ENCODE measurements at regions not wholly inside any gene's neighbourhood (a gene's known extent, or its start where the extent isn't known, plus 50 kb on each side); places are given as distances from the start of the nearest gene placed in this dataset.
A peak's percentile ranks its signal among the peaks of the same experiment; 100 is the strongest.

GRCh38 chr3:113136071-113136470 lies 75.3 kb upstream of the BOC start:
- intact Hi-C loops (cut with DNase I), result loop anchor here in 1 of 2 donors (10.0 kb wide), 1 partner anchor 139 kb away; no protein-coding TSS in a partner anchor
- DNase-seq, result no peak
- 37% methylated on average over 6 of the region's 6 CpGs for WGBS (ENCODE audit: insufficient coverage, low coverage, low lambda C conversion rate, missing lambda C conversion rate)
- Histone ChIP-seq H3K9me3 (no peaks in the 10 kb centered on the region), H3K36me3 (no peaks in the 10 kb centered on the region), H3K27ac (no peak overlapping the region), H3K4me1 (no peaks in the 10 kb centered on the region), H3K27me3 (no peaks in the 10 kb centered on the region), H3K4me3 (no peak overlapping the region)
- ATAC-seq, result peak; percentile 22 to 61 (median 52)
- TF ChIP-seq CTCF (IDR thresholded peaks at IDR 0.05), result peak; percentile 42 to 53 (median 48)
- TF ChIP-seq POLR2A (IDR thresholded peaks at IDR 0.05), result no peak

GRCh38 chr3:113136544-113136943 lies 74.8 kb upstream of the BOC start:
- ATAC-seq, result no peak
- H3K27me3 ChIP-seq, result no peaks in the 10 kb centered on the region
- no peak for DNase-seq
- H3K27ac ChIP-seq, result no peak overlapping the region
- H3K9me3 ChIP-seq, result no peaks in the 10 kb centered on the region
- WGBS (ENCODE audit: insufficient coverage, low coverage, low lambda C conversion rate, missing lambda C conversion rate), result 80% methylated on average over 5 of the region's 5 CpGs
- no peaks in the 10 kb centered on the region for H3K36me3 ChIP-seq
- H3K4me1 ChIP-seq, result no peaks in the 10 kb centered on the region
- no peak overlapping the region for H3K4me3 ChIP-seq
- TF ChIP-seq POLR2A (IDR thresholded peaks at IDR 0.05), result no peak
- TF ChIP-seq CTCF (IDR thresholded peaks at IDR 0.05), result no peak
- intact Hi-C loops (cut with DNase I), result loop anchor here in 1 of 2 donors (10.0 kb wide), 1 partner anchor 138 kb away; no protein-coding TSS in a partner anchor

GRCh38 chr3:113138839-113139743 lies 72.3 kb upstream of the BOC start:
- no peaks in the 10 kb centered on the region for H3K27me3 ChIP-seq
- H3K4me3 ChIP-seq, result no peak overlapping the region
- H3K4me1 ChIP-seq, result no peaks in the 10 kb centered on the region
- no peak for DNase-seq
- no peak for ATAC-seq
- intact Hi-C loops (cut with DNase I), result loop anchor here in 1 of 2 donors (10.0 kb wide), 1 partner anchor 136 kb away; no protein-coding TSS in a partner anchor
- no peaks in the 10 kb centered on the region for H3K9me3 ChIP-seq
- 59% methylated on average over 6 of the region's 6 CpGs for WGBS (ENCODE audit: insufficient coverage, low coverage, low lambda C conversion rate, missing lambda C conversion rate)
- no peaks in the 10 kb centered on the region for H3K36me3 ChIP-seq
- TF ChIP-seq POLR2A (IDR thresholded peaks at IDR 0.05) (no peak), CTCF (IDR thresholded peaks at IDR 0.05) (no peak)
- H3K27ac ChIP-seq, result no peak overlapping the region

- ATAC-seq, result no peak
- Histone ChIP-seq H3K27ac (no peak overlapping the region), H3K27me3 (no peaks in the 10 kb centered on the region), H3K4me3 (no peak overlapping the region), H3K4me1 (no peaks in the 10 kb centered on the region), H3K36me3 (no peaks in the 10 kb centered on the region), H3K9me3 (no peaks in the 10 kb centered on the region)
- intact Hi-C loops (cut with DNase I), result loop anchor here in 1 of 2 donors (10.0 kb wide), 1 partner anchor 144 kb away; no protein-coding TSS in a partner anchor
- no peak for DNase-seq
- TF ChIP-seq POLR2A (IDR thresholded peaks at IDR 0.05), result no peak
- 80% methylated on average over 2 of the region's 2 CpGs for WGBS (ENCODE audit: insufficient coverage, low coverage, low lambda C conversion rate, missing lambda C conversion rate)
These were observed 70.5 kb upstream of the BOC start for GRCh38 chr3:113140876-113141275.

- intact Hi-C loops (cut with DNase I), result loop anchor here in 1 of 2 donors (10.0 kb wide), 1 partner anchor 143 kb away; no protein-coding TSS in a partner anchor
- WGBS (ENCODE audit: insufficient coverage, low coverage, low lambda C conversion rate, missing lambda C conversion rate), result 72% methylated on average over 2 of the region's 2 CpGs
- no peak for TF ChIP-seq POLR2A (IDR thresholded peaks at IDR 0.05)
- TF ChIP-seq CTCF (IDR thresholded peaks at IDR 0.05), result no peak
These were observed 69.8 kb upstream of the BOC start for GRCh38 chr3:113141543-113141942.

More at GRCh38 chr3:113141543-113141942, 69.8 kb upstream of the BOC start:
- H3K4me1 ChIP-seq, result no peaks in the 10 kb centered on the region
- no peak for DNase-seq
- no peak overlapping the region for H3K27ac ChIP-seq
- no peaks in the 10 kb centered on the region for H3K27me3 ChIP-seq
- no peaks in the 10 kb centered on the region for H3K36me3 ChIP-seq
- no peak for ATAC-seq
- no peaks in the 10 kb centered on the region for H3K9me3 ChIP-seq
- H3K4me3 ChIP-seq, result no peak overlapping the region

All from right lobe of liver (tissue), 6 donors.